Endothelial cell of umbilical vein (primary cell): ENCODE measurements at regions not wholly inside any gene's neighbourhood (a gene's known extent, or its start where the extent isn't known, plus 50 kb on each side); places are given as distances from the start of the nearest gene placed in this dataset.

Experiments
- EZH2 ChIP-seq: IDR thresholded peaks from 2 replicates; pipeline ENCODE4 v1.6.1; 2012; ENCODE audit warnings: borderline replicate concordance, low read depth, mild to moderate bottlenecking, moderate library complexity, low read length, inconsistent platforms; ENCODE audit not compliant: severe bottlenecking
- POLR2A ChIP-seq: IDR thresholded peaks from 2 replicates; pipeline ENCODE4 v1.6.1; 2012; ENCODE audit warnings: low read depth, mild to moderate bottlenecking, control low read depth, low read length
- TF ChIP-seq, protein P1 (sequence below), 2 donors: IDR thresholded peaks; 1 replicate in 1 of 2; 2 replicates in 1 of 2; pipeline ENCODE4 v1.5.1; 2011; ENCODE audit warnings: low read length in 2 of 2, mild to moderate bottlenecking in 2 of 2, moderate library complexity in 2 of 2, control low read depth in 1 of 2, inconsistent platforms in 1 of 2, low read depth in 1 of 2; ENCODE audit not compliant: insufficient read depth in 1 of 2; ENCODE audit errors: extremely low read depth in 1 of 2

DNA sequence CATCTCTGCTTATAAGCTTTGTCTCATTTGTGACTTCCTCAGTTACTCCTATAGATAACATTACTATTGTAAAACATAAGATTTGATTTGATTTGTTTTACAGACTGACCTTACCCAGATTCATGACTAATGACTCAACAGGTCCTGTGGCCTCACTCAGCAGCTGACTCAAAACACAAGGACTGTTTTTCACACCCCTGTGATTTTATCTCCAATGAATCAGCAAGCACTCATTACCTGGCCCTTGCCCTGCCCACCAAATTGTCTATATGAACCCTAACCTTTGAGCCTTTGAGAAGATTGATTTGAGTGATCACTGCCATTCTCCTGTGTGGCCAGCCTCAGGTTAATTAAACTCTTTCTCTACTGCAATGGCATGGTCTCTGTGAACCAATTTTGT lies 1064.6 kb upstream of the LRRTM3 start:
- TF ChIP-seq, protein P1, sequence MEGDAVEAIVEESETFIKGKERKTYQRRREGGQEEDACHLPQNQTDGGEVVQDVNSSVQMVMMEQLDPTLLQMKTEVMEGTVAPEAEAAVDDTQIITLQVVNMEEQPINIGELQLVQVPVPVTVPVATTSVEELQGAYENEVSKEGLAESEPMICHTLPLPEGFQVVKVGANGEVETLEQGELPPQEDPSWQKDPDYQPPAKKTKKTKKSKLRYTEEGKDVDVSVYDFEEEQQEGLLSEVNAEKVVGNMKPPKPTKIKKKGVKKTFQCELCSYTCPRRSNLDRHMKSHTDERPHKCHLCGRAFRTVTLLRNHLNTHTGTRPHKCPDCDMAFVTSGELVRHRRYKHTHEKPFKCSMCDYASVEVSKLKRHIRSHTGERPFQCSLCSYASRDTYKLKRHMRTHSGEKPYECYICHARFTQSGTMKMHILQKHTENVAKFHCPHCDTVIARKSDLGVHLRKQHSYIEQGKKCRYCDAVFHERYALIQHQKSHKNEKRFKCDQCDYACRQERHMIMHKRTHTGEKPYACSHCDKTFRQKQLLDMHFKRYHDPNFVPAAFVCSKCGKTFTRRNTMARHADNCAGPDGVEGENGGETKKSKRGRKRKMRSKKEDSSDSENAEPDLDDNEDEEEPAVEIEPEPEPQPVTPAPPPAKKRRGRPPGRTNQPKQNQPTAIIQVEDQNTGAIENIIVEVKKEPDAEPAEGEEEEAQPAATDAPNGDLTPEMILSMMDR (IDR thresholded peaks at IDR 0.05; ENCODE audit: extremely low read depth in 1 of 2, insufficient read depth in 1 of 2, low read depth in 1 of 2, low read length in 2 of 2), result no peak
- TF ChIP-seq EZH2 (no peak), POLR2A (no peak)
